Posterior vena cava (tissue), 2 donors: ENCODE measurements at regions not wholly inside any gene's neighbourhood (a gene's known extent, or its start where the extent isn't known, plus 50 kb on each side); places are given as distances from the start of the nearest gene placed in this dataset.
"Not testable (repeated sequence)": the region's sequence is repeated elsewhere in the genome, so short reads cannot be mapped to it uniquely, and the experiment has no call there.

Experiments
- DNase-seq: peaks from one replicate; pipeline ENCODE4 v3.0.0-alpha.2; 2020; ENCODE audit warnings: low spot score
- intact Hi-C, 2 donors: fragments of 100-400 bp; cut with DNase I; formaldehyde crosslinking; loops; one replicate each; pipeline versions ENCODE4 v1.14.1 to v1.14.2; 2022 to 2023
- donor health status: DM: yes; HTN: yes; CAD: no.
- donor health status: DM: yes; HTN: yes; CAD: no.

DNA sequence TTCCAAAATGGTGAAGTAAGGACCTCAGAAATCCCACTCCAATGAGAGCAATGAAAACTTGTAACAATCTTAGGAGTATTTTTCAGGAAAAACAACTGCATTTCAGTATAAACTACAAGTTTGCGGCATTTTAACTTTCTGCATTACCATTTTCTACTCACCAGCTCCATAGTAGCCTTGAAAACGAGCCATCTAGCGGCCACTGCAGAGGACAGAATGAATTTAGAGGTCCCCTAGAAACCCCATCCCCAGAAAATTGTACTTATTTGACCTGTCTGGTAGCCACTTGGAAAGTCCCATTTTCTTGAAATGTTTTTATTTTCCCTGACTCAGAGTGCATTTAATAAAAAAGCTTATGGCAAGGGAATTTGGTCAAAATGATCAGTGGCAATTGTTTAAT, 205.4 kb upstream of the ITGA1 start:
- no peak for DNase-seq
- intact Hi-C loops, result no loop called here

DNA sequence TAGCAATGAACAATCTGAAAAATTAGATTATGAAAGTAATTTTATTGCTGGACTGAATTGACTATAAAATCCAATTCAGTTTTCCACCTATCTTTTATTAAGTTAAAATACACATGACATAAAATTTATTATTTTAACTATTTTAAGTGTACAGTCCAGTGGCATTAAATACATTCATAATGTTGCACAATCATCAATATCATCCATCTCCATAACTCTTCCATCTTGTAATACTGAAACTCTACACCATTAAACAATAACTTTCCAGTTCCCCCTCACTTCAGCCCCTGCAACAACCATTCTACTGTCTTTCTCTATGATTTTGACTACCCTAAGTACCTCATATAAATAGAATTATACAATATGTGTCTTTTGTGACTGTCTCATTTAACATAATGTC, 200.6 kb upstream of the ITGA1 start:
- DNase-seq, result no peak
- intact Hi-C loops, result no loop called here

DNA sequence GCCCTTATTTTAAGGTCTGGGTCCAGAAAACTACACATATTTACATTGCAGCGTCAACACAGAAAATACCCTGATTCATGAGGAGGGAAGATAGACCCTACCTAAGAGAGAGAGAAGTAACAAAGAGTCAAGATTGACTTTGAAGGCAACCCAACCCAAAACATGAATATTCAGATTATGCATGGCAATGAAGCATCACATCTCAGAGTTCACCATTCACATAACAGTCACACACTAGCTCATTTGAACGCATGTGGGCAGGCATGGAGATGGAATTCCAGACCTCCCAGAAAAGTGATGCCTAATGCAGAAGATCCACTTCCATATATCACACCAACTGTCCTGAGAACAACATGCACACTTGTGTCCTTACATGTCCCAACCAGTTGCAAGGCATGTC, 190.1 kb upstream of the ITGA1 start:
- no peak for DNase-seq
- intact Hi-C loops, result no loop called here

DNA sequence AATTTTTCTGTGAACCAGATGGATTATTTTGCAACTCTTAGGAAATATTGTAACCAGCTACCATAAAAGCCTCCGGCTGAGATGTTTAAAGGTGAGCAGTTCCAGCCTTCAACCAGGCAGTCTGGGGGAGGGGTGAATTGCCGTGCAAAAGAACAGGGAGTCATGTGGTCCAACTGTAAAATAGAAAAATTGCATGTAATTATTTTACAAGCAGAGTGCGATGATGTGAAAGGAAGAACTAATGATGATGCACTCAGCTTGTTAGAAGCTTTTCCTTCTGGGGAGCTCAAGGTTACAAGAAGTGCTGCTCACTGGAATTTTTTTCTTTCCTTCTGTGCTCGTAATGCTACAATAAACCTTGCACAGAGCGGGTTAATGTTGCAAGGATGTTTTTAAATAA, 188.7 kb upstream of the ITGA1 start:
- intact Hi-C loops, result no loop called here
- DNase-seq, result no peak

GRCh38 chr5:52603778-52604554, 183.8 kb upstream of the ITGA1 start:
- DNase-seq, result no peak
- intact Hi-C loops, result no loop called here

- DNase-seq, result no peak
- intact Hi-C loops, result no loop called here
Measured at GRCh38 chr5:52605317-52606313, 182.1 kb upstream of the ITGA1 start.

DNA sequence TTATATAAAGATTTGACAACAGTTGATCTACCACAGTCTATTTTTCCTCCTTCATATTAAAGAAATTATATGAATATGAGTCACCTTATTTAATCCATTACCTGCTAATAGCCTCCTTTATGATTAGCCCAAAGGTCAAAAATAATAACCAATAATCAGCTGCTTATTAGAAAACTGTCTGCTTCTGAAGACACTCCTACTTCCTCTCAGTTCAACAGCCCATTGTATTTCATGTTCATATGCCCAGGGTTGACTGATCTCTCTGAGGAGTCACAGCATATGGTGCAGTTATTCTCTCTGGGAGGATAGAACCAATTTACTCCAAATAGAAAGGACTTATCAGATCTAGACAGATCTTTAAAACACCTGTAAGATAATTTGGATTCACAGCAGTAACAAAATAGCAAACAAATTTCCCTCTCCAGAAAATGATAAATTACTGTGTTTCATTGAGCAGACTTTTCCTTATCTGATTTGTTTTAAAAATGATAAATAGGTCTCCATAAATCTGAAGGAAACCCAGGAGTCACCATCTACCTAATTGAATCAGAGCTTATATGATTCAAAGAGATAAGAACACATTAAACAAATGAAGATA, 180.4 kb upstream of the ITGA1 start:
- intact Hi-C loops, result no loop called here
- no peak for DNase-seq

DNA sequence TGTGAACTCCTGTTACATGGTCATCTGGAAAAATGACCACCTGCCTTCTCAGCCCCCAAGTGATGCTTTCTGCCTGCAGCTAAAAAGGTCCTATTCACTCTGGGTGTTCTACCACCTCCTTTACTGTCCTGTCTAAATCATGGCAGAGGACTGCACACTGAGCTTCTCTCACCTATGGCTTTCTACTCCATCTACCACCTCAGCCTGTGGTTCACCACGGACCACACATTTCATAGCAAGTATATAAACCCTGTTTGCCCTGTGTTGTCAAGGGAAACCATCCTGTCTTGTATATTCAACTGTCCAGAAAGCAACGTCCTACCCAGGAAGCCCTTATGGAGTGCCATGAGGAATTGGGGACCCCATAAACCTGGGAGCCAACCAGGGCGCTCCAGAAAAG, 167.4 kb upstream of the ITGA1 start:
- no peak for DNase-seq
- intact Hi-C loops, result no loop called here

DNA sequence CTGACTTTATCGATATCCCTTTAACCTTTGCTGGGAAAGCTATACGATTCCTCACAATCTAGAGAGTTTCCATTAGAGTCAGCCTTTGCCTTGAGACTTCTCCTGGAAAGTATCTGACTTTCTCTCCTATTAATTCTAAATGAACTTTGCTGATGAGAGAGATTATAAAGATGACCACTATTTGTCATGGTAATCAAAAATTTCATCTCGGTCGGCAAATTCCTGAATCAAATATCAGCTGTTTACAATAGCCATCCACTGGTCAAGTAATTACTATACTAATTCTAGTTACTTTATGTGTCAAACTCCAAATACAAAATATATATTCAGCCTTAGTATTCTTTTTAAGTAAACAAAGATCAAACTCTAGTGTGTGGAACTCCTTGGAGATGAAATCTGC, 164.4 kb upstream of the ITGA1 start:
- no peak for DNase-seq
- intact Hi-C loops, result no loop called here

- no peak for DNase-seq
- intact Hi-C loops, result no loop called here
Measured at GRCh38 chr5:52624291-52624690, 163.4 kb upstream of the ITGA1 start.

DNA sequence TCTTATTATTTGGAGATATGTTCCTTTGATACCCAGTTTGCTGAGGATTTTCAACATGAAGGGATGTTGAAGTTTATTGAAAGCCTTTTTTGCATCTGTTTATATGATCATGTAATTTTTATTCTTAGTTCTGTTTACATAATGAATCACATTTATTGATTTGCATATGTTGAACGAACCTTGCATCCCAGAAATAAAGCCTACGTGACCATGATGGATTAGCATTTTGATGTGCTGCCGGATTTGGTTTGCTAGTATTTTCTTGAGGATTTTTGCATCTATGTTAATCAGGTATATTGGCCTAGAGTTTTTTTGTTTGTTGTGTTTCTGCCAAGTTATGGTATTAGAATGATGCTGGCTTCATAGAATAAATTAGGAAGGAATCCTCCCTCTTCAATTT, 161.4 kb upstream of the ITGA1 start:
- DNase-seq, result no peak

GRCh38 chr5:52627740-52628139, 160.0 kb upstream of the ITGA1 start:
- intact Hi-C loops, result no loop called here
- no peak for DNase-seq

More for the DNA sequence above, 161.4 kb upstream of the ITGA1 start:
- intact Hi-C loops, result no loop called here

DNA sequence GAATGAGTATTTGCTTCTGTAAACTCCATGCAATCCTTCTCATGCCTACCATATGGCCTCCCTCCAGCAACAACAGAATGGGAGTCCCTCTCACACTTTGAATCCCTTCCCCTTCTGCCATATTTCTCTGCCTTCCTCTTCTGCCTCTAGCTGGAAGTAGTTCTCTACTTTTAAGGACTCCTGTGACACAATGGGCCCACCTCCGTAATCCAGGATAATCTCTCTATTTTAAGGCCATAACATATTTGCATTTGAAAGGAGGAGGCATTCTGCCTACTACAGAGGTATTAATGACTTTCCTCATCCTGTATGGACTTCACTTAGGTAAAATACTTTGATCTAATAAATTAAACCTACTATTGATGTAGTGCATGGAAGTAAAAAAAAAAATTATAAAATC, 155.4 kb upstream of the ITGA1 start:
- intact Hi-C loops, result no loop called here
- DNase-seq, result no peak

DNA sequence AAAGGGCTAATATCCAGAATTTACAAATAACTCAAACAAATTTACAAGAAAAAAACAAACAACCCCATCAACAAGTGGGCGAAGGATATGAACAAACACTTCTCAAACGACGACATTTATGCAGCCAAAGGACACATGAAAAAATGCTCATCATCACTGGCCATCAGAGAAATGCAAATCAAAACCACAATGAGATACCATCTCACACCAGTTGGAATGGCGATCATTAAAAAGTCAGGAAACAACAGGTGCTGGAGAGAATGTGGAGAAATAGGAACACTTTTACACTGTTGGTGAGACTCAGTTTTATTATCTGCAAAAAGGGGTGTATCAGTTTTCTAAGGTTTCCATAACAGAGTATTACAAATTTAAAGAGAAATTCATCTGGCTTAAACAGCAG, 153.5 kb upstream of the ITGA1 start:
- intact Hi-C loops, DNase-seq: not testable (repeated sequence)

GRCh38 chr5:52638732-52639131, 149.0 kb upstream of the ITGA1 start:
- intact Hi-C loops, result no loop called here
- DNase-seq, result no peak

- DNase-seq, result no peak
- intact Hi-C loops, result no loop called here
Measured at GRCh38 chr5:52648726-52649125, 139.0 kb upstream of the ITGA1 start.

- intact Hi-C loops, result loop anchor here in 1 of 2 donors (10.0 kb wide), 1 partner anchor 1690 kb away; no protein-coding TSS in a partner anchor
- no peak for DNase-seq
Measured at GRCh38 chr5:52655163-52655562, 132.6 kb upstream of the ITGA1 start.

- no peak for DNase-seq
- intact Hi-C loops, result loop anchor here in 1 of 2 donors (10.0 kb wide), 1 partner anchor 1692 kb away; no protein-coding TSS in a partner anchor
Measured at GRCh38 chr5:52656569-52657246, 131.0 kb upstream of the ITGA1 start.

DNA sequence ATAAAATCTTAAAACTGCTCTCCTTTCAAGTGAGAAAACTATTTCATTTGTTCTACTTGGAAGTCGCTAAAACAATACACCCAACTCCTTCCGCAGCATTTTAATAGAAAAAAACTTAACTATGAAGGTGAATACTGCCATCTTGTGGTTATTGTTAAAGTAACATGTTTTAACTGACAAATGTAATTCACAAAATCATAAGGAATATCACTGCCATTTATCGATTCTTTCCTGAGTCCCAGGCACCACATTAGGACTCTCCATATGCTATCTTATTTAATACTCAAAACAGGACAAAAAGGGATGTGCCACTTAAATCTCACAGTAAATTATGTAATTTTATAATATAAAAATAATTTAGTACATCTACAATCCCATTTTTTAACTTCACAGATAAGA, 130.5 kb upstream of the ITGA1 start:
- DNase-seq, result no peak
- intact Hi-C loops, result loop anchor here in 1 of 2 donors (10.0 kb wide), 1 partner anchor 1692 kb away; no protein-coding TSS in a partner anchor
